ENCODE measurements at regions not wholly inside any gene's neighbourhood (a gene's known extent, or its start where the extent isn't known, plus 50 kb on each side); places are given as distances from the start of the nearest gene placed in this dataset.

- SMC1A ChIA-PET (ENCODE audit: uncharacterized antibody, unreplicated experiment): no interaction called here
- ATAC-seq: no peak
- TF ChIP-seq TCF3 (IDR thresholded peaks at IDR 0.05; ENCODE audit: borderline replicate concordance, insufficient read depth, low read depth, low read length): no peak
- no peak for TF ChIP-seq SUZ12 (IDR thresholded peaks at IDR 0.05; ENCODE audit: unreplicated experiment)
- TF ChIP-seq, protein P1, sequence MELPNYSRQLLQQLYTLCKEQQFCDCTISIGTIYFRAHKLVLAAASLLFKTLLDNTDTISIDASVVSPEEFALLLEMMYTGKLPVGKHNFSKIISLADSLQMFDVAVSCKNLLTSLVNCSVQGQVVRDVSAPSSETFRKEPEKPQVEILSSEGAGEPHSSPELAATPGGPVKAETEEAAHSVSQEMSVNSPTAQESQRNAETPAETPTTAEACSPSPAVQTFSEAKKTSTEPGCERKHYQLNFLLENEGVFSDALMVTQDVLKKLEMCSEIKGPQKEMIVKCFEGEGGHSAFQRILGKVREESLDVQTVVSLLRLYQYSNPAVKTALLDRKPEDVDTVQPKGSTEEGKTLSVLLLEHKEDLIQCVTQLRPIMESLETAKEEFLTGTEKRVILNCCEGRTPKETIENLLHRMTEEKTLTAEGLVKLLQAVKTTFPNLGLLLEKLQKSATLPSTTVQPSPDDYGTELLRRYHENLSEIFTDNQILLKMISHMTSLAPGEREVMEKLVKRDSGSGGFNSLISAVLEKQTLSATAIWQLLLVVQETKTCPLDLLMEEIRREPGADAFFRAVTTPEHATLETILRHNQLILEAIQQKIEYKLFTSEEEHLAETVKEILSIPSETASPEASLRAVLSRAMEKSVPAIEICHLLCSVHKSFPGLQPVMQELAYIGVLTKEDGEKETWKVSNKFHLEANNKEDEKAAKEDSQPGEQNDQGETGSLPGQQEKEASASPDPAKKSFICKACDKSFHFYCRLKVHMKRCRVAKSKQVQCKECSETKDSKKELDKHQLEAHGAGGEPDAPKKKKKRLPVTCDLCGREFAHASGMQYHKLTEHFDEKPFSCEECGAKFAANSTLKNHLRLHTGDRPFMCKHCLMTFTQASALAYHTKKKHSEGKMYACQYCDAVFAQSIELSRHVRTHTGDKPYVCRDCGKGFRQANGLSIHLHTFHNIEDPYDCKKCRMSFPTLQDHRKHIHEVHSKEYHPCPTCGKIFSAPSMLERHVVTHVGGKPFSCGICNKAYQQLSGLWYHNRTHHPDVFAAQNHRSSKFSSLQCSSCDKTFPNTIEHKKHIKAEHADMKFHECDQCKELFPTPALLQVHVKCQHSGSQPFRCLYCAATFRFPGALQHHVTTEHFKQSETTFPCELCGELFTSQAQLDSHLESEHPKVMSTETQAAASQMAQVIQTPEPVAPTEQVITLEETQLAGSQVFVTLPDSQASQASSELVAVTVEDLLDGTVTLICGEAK (IDR thresholded peaks at IDR 0.05; ENCODE audit: borderline replicate concordance): no peak
- no peak for TF ChIP-seq PML (IDR thresholded peaks at IDR 0.05; ENCODE audit: low read length)
- TF ChIP-seq ZNF207 (IDR thresholded peaks at IDR 0.05; ENCODE audit: borderline replicate concordance): no peak
- TF ChIP-seq, protein P2, sequence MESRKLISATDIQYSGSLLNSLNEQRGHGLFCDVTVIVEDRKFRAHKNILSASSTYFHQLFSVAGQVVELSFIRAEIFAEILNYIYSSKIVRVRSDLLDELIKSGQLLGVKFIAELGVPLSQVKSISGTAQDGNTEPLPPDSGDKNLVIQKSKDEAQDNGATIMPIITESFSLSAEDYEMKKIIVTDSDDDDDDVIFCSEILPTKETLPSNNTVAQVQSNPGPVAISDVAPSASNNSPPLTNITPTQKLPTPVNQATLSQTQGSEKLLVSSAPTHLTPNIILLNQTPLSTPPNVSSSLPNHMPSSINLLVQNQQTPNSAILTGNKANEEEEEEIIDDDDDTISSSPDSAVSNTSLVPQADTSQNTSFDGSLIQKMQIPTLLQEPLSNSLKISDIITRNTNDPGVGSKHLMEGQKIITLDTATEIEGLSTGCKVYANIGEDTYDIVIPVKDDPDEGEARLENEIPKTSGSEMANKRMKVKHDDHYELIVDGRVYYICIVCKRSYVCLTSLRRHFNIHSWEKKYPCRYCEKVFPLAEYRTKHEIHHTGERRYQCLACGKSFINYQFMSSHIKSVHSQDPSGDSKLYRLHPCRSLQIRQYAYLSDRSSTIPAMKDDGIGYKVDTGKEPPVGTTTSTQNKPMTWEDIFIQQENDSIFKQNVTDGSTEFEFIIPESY (IDR thresholded peaks at IDR 0.05): no peak
- no peak for TF ChIP-seq TCF12 (IDR thresholded peaks at IDR 0.05; ENCODE audit: low read depth, low read length)
- no peak for TF ChIP-seq POLR2AphosphoS2 (IDR thresholded peaks at IDR 0.05; ENCODE audit: low read depth, low read length)
- TF ChIP-seq EED (IDR thresholded peaks at IDR 0.05; ENCODE audit: low read depth): no peak
- TF ChIP-seq NFYA (IDR thresholded peaks at IDR 0.05; ENCODE audit: borderline replicate concordance, low read depth, low read length): no peak
- no peak for TF ChIP-seq SP1 (IDR thresholded peaks at IDR 0.05; ENCODE audit: low read depth, low read length)
- TF ChIP-seq MTA3 (IDR thresholded peaks at IDR 0.05; ENCODE audit: borderline replicate concordance, low read length): no peak
- no peak for TF ChIP-seq CHD4 (IDR thresholded peaks at IDR 0.05)
- TF ChIP-seq CBX5 (IDR thresholded peaks at IDR 0.05; ENCODE audit: low read depth): no peak
- no peak for TF ChIP-seq ATF3 (IDR thresholded peaks at IDR 0.05; ENCODE audit: borderline replicate concordance, extremely low read depth, low read depth, low read length)
- TF ChIP-seq, protein P3, sequence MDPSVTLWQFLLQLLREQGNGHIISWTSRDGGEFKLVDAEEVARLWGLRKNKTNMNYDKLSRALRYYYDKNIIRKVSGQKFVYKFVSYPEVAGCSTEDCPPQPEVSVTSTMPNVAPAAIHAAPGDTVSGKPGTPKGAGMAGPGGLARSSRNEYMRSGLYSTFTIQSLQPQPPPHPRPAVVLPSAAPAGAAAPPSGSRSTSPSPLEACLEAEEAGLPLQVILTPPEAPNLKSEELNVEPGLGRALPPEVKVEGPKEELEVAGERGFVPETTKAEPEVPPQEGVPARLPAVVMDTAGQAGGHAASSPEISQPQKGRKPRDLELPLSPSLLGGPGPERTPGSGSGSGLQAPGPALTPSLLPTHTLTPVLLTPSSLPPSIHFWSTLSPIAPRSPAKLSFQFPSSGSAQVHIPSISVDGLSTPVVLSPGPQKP (IDR thresholded peaks at IDR 0.05; ENCODE audit: low read depth, low read length): no peak
Measured at GRCh38 chr6:133774356-133774755, 114.6 kb upstream of the TCF21 start.

More at GRCh38 chr6:133774356-133774755, 114.6 kb upstream of the TCF21 start:
- Histone ChIP-seq H3K27me3 (replicated peaks in 1 of 2; ENCODE audit: control insufficient read depth in 2 of 2, insufficient read depth in 2 of 2, low read length in 1 of 2) (no peaks in the 10 kb centered on the region), H3K27ac (ENCODE audit: control insufficient read depth, insufficient read depth) (no peak overlapping the region), H3K36me3 (ENCODE audit: control insufficient read depth in 2 of 2, insufficient read depth in 2 of 2, low read length in 1 of 2) (no peaks in the 10 kb centered on the region), H2AFZ (ENCODE audit: control insufficient read depth, low read depth, low read length) (no peak overlapping the region), H3K4me2 (ENCODE audit: control insufficient read depth, insufficient read depth) (no peak overlapping the region), H3K9ac (ENCODE audit: control insufficient read depth, insufficient read depth, low read length) (no peak overlapping the region), H3K4me1 (ENCODE audit: control insufficient read depth, insufficient read depth, low read length) (no peaks in the 10 kb centered on the region), H3K79me2 (ENCODE audit: control insufficient read depth, insufficient read depth, low read length) (no peaks in the 10 kb centered on the region), H3K9me3 (replicated peaks; ENCODE audit: control insufficient read depth, insufficient read depth, low read length) (no peaks in the 10 kb centered on the region), H4K20me1 (ENCODE audit: control insufficient read depth, insufficient read depth) (no peaks in the 10 kb centered on the region), H3K4me3 (no peak overlapping the region)
- WGBS (ENCODE audit: insufficient coverage, insufficient replicate concordance, low lambda C conversion rate, missing lambda C conversion rate): 60% methylated on average over 2 of the region's 2 CpGs
- POLR2A ChIA-PET: no interaction called here
- CTCF ChIA-PET: no interaction called here
- RAD21 ChIA-PET (ENCODE audit: unreplicated experiment): no interaction called here
- intact Hi-C loops (cut with micrococcal nuclease; ENCODE audit: unreplicated experiment): no loop called here
- DNase-seq (ENCODE audit: low read depth, low spot score) (no peak), FAIRE-seq (no peak)
- in situ Hi-C loops (cut with MboI): no loop called here
- no TSS peak for BruUV-seq (replicated peaks)
